Adrenal gland (tissue), 9 donors: ENCODE measurements at regions not wholly inside any gene's neighbourhood (a gene's known extent, or its start where the extent isn't known, plus 50 kb on each side); places are given as distances from the start of the nearest gene placed in this dataset.

Experiments
- DNase-seq, 7 donors: peaks; one replicate each; pipeline ENCODE4 v3.0.0-alpha.2; 2019 to 2020
- H3K27ac ChIP-seq, 5 donors: fragments of 200-600 bp; sonication (generic) in 4 of 5; 1 replicate in 3 of 5; 2 replicates in 2 of 5; pipeline versions ENCODE4 v1.5.1 to v1.8.0; 2016 to 2020; ENCODE audit warnings: mild to moderate bottlenecking in 1 of 5
- H3K27me3 ChIP-seq: fragments of 200-600 bp; 2 replicates; pipeline ENCODE4 v1.8.0; 2021
- H3K36me3 ChIP-seq, 2 donors: fragments of 200-600 bp; replicated peaks in 1 of 2; 1 replicate in 1 of 2; 2 replicates in 1 of 2; pipeline versions ENCODE4 v1.5.1 to v1.8.0; 2018 to 2022
- H3K4me1 ChIP-seq, 2 donors: fragments of 200-600 bp; replicated peaks in 1 of 2; 1 replicate in 1 of 2; 2 replicates in 1 of 2; pipeline versions ENCODE4 v1.5.1 to v1.8.0; 2018 to 2021
- H3K4me3 ChIP-seq, 4 donors: fragments of 200-600 bp; sonication (generic) in 3 of 4; one replicate each; pipeline ENCODE4 v1.5.1; 2016 to 2018
- H3K9me3 ChIP-seq, 3 donors: fragments of 200-600 bp; sonication (generic) in 1 of 3; replicated peaks in 1 of 3; 1 replicate in 2 of 3; 2 replicates in 1 of 3; pipeline versions ENCODE4 v1.5.1 to v1.8.0; 2016 to 2021
- CTCF ChIP-seq, 6 experiments: fragments of 450-650 bp in 4 of 6; fragments of 200-600 bp in 2 of 6; sonication (generic) in 1 of 6; IDR thresholded peaks; 1 replicate in 5 of 6; 2 replicates in 1 of 6; pipeline versions ENCODE4 v1.5.1 to v1.8.0; 2016 to 2021; ENCODE audit warnings: antibody characterized with exemption in 6 of 6, mild to moderate bottlenecking in 2 of 6, moderate library complexity in 1 of 6
- POLR2A ChIP-seq, 2 donors: fragments of 450-650 bp; IDR thresholded peaks; one replicate each; pipeline ENCODE4 v1.6.1; 2017; ENCODE audit warnings: antibody characterized with exemption in 2 of 2, mild to moderate bottlenecking in 2 of 2, moderate library complexity in 1 of 2
- WGBS, 4 donors: extraction: QIAGEN DNeasy Blood & Tissue Kit in 2 of 4; methylation state at CpG; one replicate each; pipeline versions ENCODE4 v1.1.5 to v1.1.7; 2013 to 2017; 5-methylcytosine and 5-hydroxymethylcytosine counted together
- intact Hi-C, 2 donors: fragments of 100-400 bp; cut with DNase I; formaldehyde crosslinking; loops; one replicate each; pipeline versions ENCODE4 v1.14.1 to v1.15.0; 2022 to 2023
- donor health status: healthy with polysubstance abuse.
- donor health status: Bipolar disorder and iron deficiency.
- donor health status: DM: yes; HTN: yes; CAD: no.
- donor health status: DM: no; HTN: no; CAD: no.
- donor health status: DM: no; HTN: no; CAD: no.

GRCh38 chr18:68086481-68086880 lies 570.0 kb upstream of the DSEL start:
- Histone ChIP-seq H3K27me3 (no peaks in the 10 kb centered on the region), H3K4me1 (no peaks in the 10 kb centered on the region), H3K9me3 (no peaks in the 10 kb centered on the region), H3K36me3 (no peaks in the 10 kb centered on the region), H3K4me3 (no peak overlapping the region), H3K27ac (no peak overlapping the region)
- WGBS, 4 donors: 49 to 84% (median 66%) methylated on average over 1 of the region's 1 CpG
- no peak for TF ChIP-seq POLR2A (IDR thresholded peaks at IDR 0.05)
- TF ChIP-seq CTCF (IDR thresholded peaks at IDR 0.05): no peak
- DNase-seq: no peak
- intact Hi-C loops: no loop called here

GRCh38 chr18:68085251-68085650 lies 568.7 kb upstream of the DSEL start:
- Histone ChIP-seq H3K27me3 (no peaks in the 10 kb centered on the region), H3K27ac (no peak overlapping the region), H3K4me1 (no peaks in the 10 kb centered on the region), H3K36me3 (no peaks in the 10 kb centered on the region), H3K9me3 (no peaks in the 10 kb centered on the region), H3K4me3 (no peak overlapping the region)
- 39 to 78% (median 54%) methylated on average over 2 of the region's 2 CpGs for WGBS, 4 donors
- no peak for TF ChIP-seq POLR2A (IDR thresholded peaks at IDR 0.05)
- TF ChIP-seq CTCF (IDR thresholded peaks at IDR 0.05): no peak
- DNase-seq: no peak
- intact Hi-C loops: no loop called here

- Histone ChIP-seq H3K9me3 (no peaks in the 10 kb centered on the region), H3K27ac (no peak overlapping the region), H3K27me3 (no peaks in the 10 kb centered on the region), H3K36me3 (no peaks in the 10 kb centered on the region), H3K4me3 (no peak overlapping the region), H3K4me1 (no peaks in the 10 kb centered on the region)
- WGBS, 4 donors: 58 to 73% (median 67%) methylated on average over 3 of the region's 3 CpGs
- intact Hi-C loops: no loop called here
- no peak for DNase-seq
- no peak for TF ChIP-seq POLR2A (IDR thresholded peaks at IDR 0.05)
- TF ChIP-seq CTCF (IDR thresholded peaks at IDR 0.05): no peak
Observed at GRCh38 chr18:68083776-68084175, 567.3 kb upstream of the DSEL start.

GRCh38 chr18:68083131-68083530 lies 566.6 kb upstream of the DSEL start:
- H3K27me3 ChIP-seq: no peaks in the 10 kb centered on the region
- H3K4me3 ChIP-seq: no peak overlapping the region
- DNase-seq: peak in 1 of 7 donors; percentile 9
- intact Hi-C loops: no loop called here
- H3K36me3 ChIP-seq: no peaks in the 10 kb centered on the region
- H3K4me1 ChIP-seq: no peaks in the 10 kb centered on the region
- no peak overlapping the region for H3K27ac ChIP-seq
- H3K9me3 ChIP-seq: no peaks in the 10 kb centered on the region
- WGBS, 4 donors: 33 to 41% (median 40%) methylated on average over 4 of the region's 4 CpGs
- no peak for TF ChIP-seq CTCF (IDR thresholded peaks at IDR 0.05)
- TF ChIP-seq POLR2A (IDR thresholded peaks at IDR 0.05): no peak
